ENCODE measurements at regions not wholly inside any gene's neighbourhood (a gene's known extent, or its start where the extent isn't known, plus 50 kb on each side); places are given as distances from the start of the nearest gene placed in this dataset.

- no peak for DNase-seq
Observed at GRCh38 chr10:47237316-47238260, 62.4 kb upstream of the GDF10 start.

- no peak for DNase-seq
Observed at GRCh38 chr10:47238331-47239095, 61.5 kb upstream of the GDF10 start.

- DNase-seq, result no peak
Observed at GRCh38 chr10:47239211-47239610, 60.8 kb upstream of the GDF10 start.

- DNase-seq, result no peak
Observed at GRCh38 chr10:47240173-47240572, 59.8 kb upstream of the GDF10 start.

GRCh38 chr10:47241256-47241655 is 58.7 kb upstream of the GDF10 start:
- DNase-seq, result no peak

GRCh38 chr10:47241946-47242867 is 57.8 kb upstream of the GDF10 start:
- DNase-seq, result no peak

GRCh38 chr10:47243356-47243755 is 56.6 kb upstream of the GDF10 start:
- DNase-seq, result no peak

GRCh38 chr10:47243791-47244190 is 56.2 kb upstream of the GDF10 start:
- DNase-seq, result peak; percentile 6

- no peak for DNase-seq
Observed at GRCh38 chr10:47244560-47245500, 55.2 kb upstream of the GDF10 start.

- no peak for DNase-seq
Observed at GRCh38 chr10:47245731-47246350, 54.2 kb upstream of the GDF10 start.

- no peak for DNase-seq
Observed at GRCh38 chr10:47246406-47247147, 53.4 kb upstream of the GDF10 start.

GRCh38 chr10:47247148-47248059 is 52.6 kb upstream of the GDF10 start:
- DNase-seq, result no peak

GRCh38 chr10:47248386-47249090 is 51.5 kb upstream of the GDF10 start:
- no peak for DNase-seq

- DNase-seq, result no peak
Observed at GRCh38 chr10:47249881-47250280, 50.1 kb upstream of the GDF10 start.
